ENCODE measurements at regions not wholly inside any gene's neighbourhood (a gene's known extent, or its start where the extent isn't known, plus 50 kb on each side); places are given as distances from the start of the nearest gene placed in this dataset.

DNA sequence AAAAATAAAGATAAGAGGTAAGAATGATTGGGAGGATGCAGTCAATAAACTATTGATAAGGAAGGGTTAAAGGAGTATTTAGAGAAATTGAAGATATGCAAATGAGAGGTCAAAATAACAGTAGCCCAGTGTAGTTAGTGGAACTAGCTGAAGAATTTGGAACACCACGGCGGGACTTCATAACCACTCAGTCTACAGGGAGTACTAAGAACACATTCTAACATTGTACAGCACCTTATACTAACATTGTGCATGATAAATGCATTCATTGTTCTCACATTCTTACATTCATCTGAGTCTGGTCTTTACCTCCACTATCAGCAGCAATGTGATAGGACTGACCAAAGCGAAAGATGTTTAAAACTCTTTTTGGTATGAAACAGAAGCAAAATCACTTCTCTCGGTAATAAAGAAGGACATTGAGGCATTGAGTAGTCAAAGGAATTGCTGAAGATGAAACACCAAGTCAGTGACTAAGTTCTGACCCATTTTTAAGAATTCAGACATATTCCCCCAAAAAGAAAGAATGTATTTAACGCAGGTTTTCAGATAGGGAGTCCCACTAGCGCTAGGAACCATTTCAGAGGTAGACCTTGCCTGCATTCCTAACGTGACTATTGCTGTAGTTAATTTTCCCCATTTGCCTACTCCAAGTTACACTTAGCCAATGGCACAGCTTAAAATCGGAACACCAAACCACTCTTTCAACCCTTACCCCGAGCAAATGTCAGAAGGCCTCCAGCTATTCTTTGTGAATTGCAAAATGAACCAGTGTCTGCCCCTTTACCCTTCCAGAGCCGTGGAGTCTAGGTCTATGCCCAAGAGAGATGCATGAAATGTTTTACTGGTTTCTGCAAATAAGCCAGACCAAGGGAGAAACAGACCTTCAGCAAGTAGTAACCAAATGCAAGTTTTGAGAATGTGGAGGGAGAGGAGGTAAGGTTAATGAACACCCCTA is 108.8 kb upstream of the IRF2BP2 start:
- DNase-seq (ENCODE audit: low read depth, low spot score) (no peak), FAIRE-seq (no peak)
- Histone ChIP-seq H3K4me1 (ENCODE audit: control insufficient read depth, extremely low read depth, insufficient read depth, low read length) (peaks cover 28% of the 10 kb centered on the region), H3K9me3 (ENCODE audit: control insufficient read depth, low read depth, low read length) (no peaks in the 10 kb centered on the region), H3K27ac (ENCODE audit: control insufficient read depth, insufficient read depth, low read length) (no peak overlapping the region), H3K4me2 (ENCODE audit: control insufficient read depth, extremely low read depth, insufficient read depth, low read depth, low read length) (no peak overlapping the region), H3K79me2 (ENCODE audit: control insufficient read depth, insufficient read depth, low read length) (no peaks in the 10 kb centered on the region), H3K27me3 (ENCODE audit: control insufficient read depth, extremely low read depth, insufficient read depth, low read length) (no peaks in the 10 kb centered on the region), H3K4me3 (ENCODE audit: control insufficient read depth in 2 of 3, extremely low read depth in 1 of 3, insufficient read depth in 2 of 3, low read depth in 1 of 3, low read length in 3 of 3) (no peak overlapping the region), H3K9me1 (ENCODE audit: control insufficient read depth, extremely low read depth, insufficient read depth, low read length) (no peaks in the 10 kb centered on the region), H3K9ac (ENCODE audit: control insufficient read depth, extremely low read depth, insufficient read depth, low read length) (no peak overlapping the region), H2AFZ (ENCODE audit: control insufficient read depth, low read length) (no peak overlapping the region), H3K36me3 (ENCODE audit: control insufficient read depth in 2 of 2, extremely low read depth in 1 of 2, insufficient read depth in 2 of 2, low read length in 2 of 2) (no peaks in the 10 kb centered on the region), H4K20me1 (ENCODE audit: control insufficient read depth, extremely low read depth, insufficient read depth, low read length) (no peaks in the 10 kb centered on the region)
- TF ChIP-seq, protein P1, sequence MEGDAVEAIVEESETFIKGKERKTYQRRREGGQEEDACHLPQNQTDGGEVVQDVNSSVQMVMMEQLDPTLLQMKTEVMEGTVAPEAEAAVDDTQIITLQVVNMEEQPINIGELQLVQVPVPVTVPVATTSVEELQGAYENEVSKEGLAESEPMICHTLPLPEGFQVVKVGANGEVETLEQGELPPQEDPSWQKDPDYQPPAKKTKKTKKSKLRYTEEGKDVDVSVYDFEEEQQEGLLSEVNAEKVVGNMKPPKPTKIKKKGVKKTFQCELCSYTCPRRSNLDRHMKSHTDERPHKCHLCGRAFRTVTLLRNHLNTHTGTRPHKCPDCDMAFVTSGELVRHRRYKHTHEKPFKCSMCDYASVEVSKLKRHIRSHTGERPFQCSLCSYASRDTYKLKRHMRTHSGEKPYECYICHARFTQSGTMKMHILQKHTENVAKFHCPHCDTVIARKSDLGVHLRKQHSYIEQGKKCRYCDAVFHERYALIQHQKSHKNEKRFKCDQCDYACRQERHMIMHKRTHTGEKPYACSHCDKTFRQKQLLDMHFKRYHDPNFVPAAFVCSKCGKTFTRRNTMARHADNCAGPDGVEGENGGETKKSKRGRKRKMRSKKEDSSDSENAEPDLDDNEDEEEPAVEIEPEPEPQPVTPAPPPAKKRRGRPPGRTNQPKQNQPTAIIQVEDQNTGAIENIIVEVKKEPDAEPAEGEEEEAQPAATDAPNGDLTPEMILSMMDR (optimal IDR thresholded peaks at IDR 0.05 in 1 of 3, IDR thresholded peaks at IDR 0.05 in 1 of 3, conservative IDR thresholded peaks at IDR 0.05 in 1 of 3; ENCODE audit: extremely low read depth in 1 of 3, insufficient read depth in 2 of 3, low read length in 3 of 3) = no peak
- TF ChIP-seq EZH2 (IDR thresholded peaks at IDR 0.05; ENCODE audit: low read length) = no peak
- dilution Hi-C loops (cut with MboI; ENCODE audit: extremely low pct_ligation_motif_present, low sequenced_read_pairs) = no loop called here

GRCh38 chr1:234716908-234717375 is 107.0 kb upstream of the IRF2BP2 start:
- Histone ChIP-seq H3K36me3 (ENCODE audit: control insufficient read depth in 2 of 2, extremely low read depth in 1 of 2, insufficient read depth in 2 of 2, low read length in 2 of 2) (no peaks in the 10 kb centered on the region), H3K27me3 (ENCODE audit: control insufficient read depth, extremely low read depth, insufficient read depth, low read length) (no peaks in the 10 kb centered on the region), H3K9ac (ENCODE audit: control insufficient read depth, extremely low read depth, insufficient read depth, low read length) (no peak overlapping the region), H3K9me3 (ENCODE audit: control insufficient read depth, low read depth, low read length) (no peaks in the 10 kb centered on the region), H3K4me2 (ENCODE audit: control insufficient read depth, extremely low read depth, insufficient read depth, low read depth, low read length) (no peak overlapping the region), H4K20me1 (ENCODE audit: control insufficient read depth, extremely low read depth, insufficient read depth, low read length) (no peaks in the 10 kb centered on the region), H3K4me1 (ENCODE audit: control insufficient read depth, extremely low read depth, insufficient read depth, low read length) (peaks cover 10% of the 10 kb centered on the region), H3K79me2 (ENCODE audit: control insufficient read depth, insufficient read depth, low read length) (no peaks in the 10 kb centered on the region), H2AFZ (ENCODE audit: control insufficient read depth, low read length) (no peak overlapping the region), H3K4me3 (ENCODE audit: control insufficient read depth in 2 of 3, extremely low read depth in 1 of 3, insufficient read depth in 2 of 3, low read depth in 1 of 3, low read length in 3 of 3) (no peak overlapping the region), H3K27ac (ENCODE audit: control insufficient read depth, insufficient read depth, low read length) (no peak overlapping the region), H3K9me1 (ENCODE audit: control insufficient read depth, extremely low read depth, insufficient read depth, low read length) (no peaks in the 10 kb centered on the region)
- FAIRE-seq (no peak), DNase-seq (ENCODE audit: low read depth, low spot score) (no peak)
- no peak for TF ChIP-seq EZH2 (IDR thresholded peaks at IDR 0.05; ENCODE audit: low read length)
- TF ChIP-seq, protein P1 (optimal IDR thresholded peaks at IDR 0.05 in 1 of 3, IDR thresholded peaks at IDR 0.05 in 1 of 3, conservative IDR thresholded peaks at IDR 0.05 in 1 of 3; ENCODE audit: extremely low read depth in 1 of 3, insufficient read depth in 2 of 3, low read length in 3 of 3) = no peak
- dilution Hi-C loops (cut with MboI; ENCODE audit: extremely low pct_ligation_motif_present, low sequenced_read_pairs) = no loop called here
